CD4-positive, alpha-beta T cell (primary cell): ENCODE measurements at regions not wholly inside any gene's neighbourhood (a gene's known extent, or its start where the extent isn't known, plus 50 kb on each side); places are given as distances from the start of the nearest gene placed in this dataset.

Experiments
- ATAC-seq: fragments of 200-7000 bp; cut with Tn5 transposase; one replicate; pipeline ENCODE4 v1.10.0; 2022; ENCODE audit warnings: mild to moderate bottlenecking; ENCODE audit not compliant: poor library complexity
- CTCF ChIA-PET: fragments of 350-600 bp; sonication (Branson Sonifier 250); formaldehyde crosslinking; loops from one replicate; lab custom pipeline; 2021; ENCODE audit warnings: antibody characterized with exemption, inconsistent platforms; lab: Charles Lee
- POLR2A ChIA-PET: fragments of 350-600 bp; sonication (Branson Sonifier 250); formaldehyde crosslinking; loops from one replicate; lab custom pipeline; 2021; ENCODE audit warnings: antibody characterized with exemption, inconsistent platforms; lab: Charles Lee
- DNase-seq, 14 experiments: peaks; one replicate each; pipeline ENCODE4 v3.0.0-alpha.2; 2013 to 2020; ENCODE audit warnings: mixed read lengths in 2 of 14
- H3K27ac ChIP-seq, 2 donors: one replicate each; pipeline versions ENCODE4 v1.5.1 to v1.7.0; 2013; ENCODE audit warnings: low read length in 2 of 2, low read depth in 1 of 2, mild to moderate bottlenecking in 1 of 2
- H3K27me3 ChIP-seq, 2 experiments: 1 replicate in 1 of 2; 2 replicates in 1 of 2; pipeline versions ENCODE4 v1.6.1 to v1.7.0; 2013; ENCODE audit warnings: low read length in 2 of 2, control low read depth in 1 of 2, mild to moderate bottlenecking in 1 of 2, moderate library complexity in 1 of 2; ENCODE audit not compliant: insufficient read depth in 2 of 2, control insufficient read depth in 1 of 2
- H3K36me3 ChIP-seq: one replicate; pipeline ENCODE4 v1.6.1; 2013; ENCODE audit warnings: low read length, control low read depth; ENCODE audit not compliant: insufficient read depth
- H3K4me1 ChIP-seq: one replicate; pipeline ENCODE4 v1.6.1; 2013; ENCODE audit warnings: low read length, control low read depth; ENCODE audit not compliant: insufficient read depth
- H3K4me3 ChIP-seq: one replicate; pipeline ENCODE4 v1.5.1; 2013; ENCODE audit warnings: mild to moderate bottlenecking, low read length, moderate library complexity
- H3K9me3 ChIP-seq, 2 experiments: 1 replicate in 1 of 2; 2 replicates in 1 of 2; pipeline versions ENCODE4 v1.6.1 to v1.7.0; 2013; ENCODE audit warnings: low read length in 2 of 2, mild to moderate bottlenecking in 2 of 2, control low read depth in 1 of 2, moderate library complexity in 1 of 2; ENCODE audit not compliant: control insufficient read depth in 1 of 2, insufficient read depth in 1 of 2
- H3K27ac Mint-ChIP-seq: one replicate; pipeline ENCODE4 v1.8.0; 2020; ENCODE audit warnings: mixed read lengths
- H3K27me3 Mint-ChIP-seq: one replicate; pipeline ENCODE4 v1.8.0; 2021; ENCODE audit warnings: mixed read lengths
- H3K36me3 Mint-ChIP-seq: one replicate; pipeline ENCODE4 v1.8.0; 2021; ENCODE audit warnings: low read depth, mixed read lengths
- H3K4me1 Mint-ChIP-seq: one replicate; pipeline ENCODE4 v1.8.0; 2021; ENCODE audit warnings: low read depth, mixed read lengths
- H3K4me3 Mint-ChIP-seq: one replicate; pipeline ENCODE4 v1.8.0; 2020; ENCODE audit warnings: mild to moderate bottlenecking, mixed read lengths
- H3K9me3 Mint-ChIP-seq: one replicate; pipeline ENCODE4 v1.8.0; 2020; ENCODE audit warnings: mixed read lengths
- CTCF ChIP-seq: fragments of 200-600 bp; IDR thresholded peaks from one replicate; pipeline ENCODE4 v1.8.0; 2022; ENCODE audit warnings: antibody characterized with exemption, mild to moderate bottlenecking
- intact Hi-C, 2 experiments: fragments of 100-400 bp; cut with DNase I in 1 of 2; cut with micrococcal nuclease in 1 of 2; formaldehyde crosslinking; loops; one replicate each; pipeline versions ENCODE4 v1.15.1 to v1.9.0; 2023 to 2025; cut with DNase I, micrococcal nuclease

DNA sequence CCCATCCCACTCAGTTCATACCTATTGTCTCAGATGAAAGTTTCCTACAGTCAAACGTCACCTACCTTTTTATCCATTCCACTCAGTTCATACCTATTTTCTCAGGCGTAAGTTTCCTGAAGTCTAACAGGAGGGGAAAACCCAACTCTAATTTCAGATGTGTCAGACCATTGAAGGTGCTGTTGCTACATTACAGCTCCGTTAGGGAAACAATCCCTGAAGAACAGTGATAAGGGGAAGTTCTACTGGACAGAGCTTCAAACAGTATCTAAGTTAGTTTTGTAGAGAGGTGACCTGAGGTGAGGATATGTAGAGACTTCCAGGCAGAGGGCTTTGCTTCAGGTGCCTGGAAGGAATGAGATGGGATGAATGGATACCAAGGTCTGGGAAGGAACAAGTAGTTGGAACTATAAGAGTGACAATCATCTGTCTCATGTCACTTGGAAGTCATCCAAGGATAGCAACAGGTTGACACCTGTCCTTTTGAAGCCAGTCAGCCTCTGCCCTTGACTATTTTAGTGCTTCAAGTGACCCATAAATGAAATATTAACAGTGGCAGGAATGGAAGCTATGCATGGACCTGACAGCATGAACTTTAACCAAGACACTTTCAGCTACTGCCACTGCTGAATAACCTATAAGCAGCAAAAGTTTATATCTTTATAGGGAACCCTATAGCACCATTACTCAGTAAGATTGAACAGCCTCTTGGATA is 191.6 kb upstream of the MOCS1 start:
- Mint-ChIP-seq H3K9me3 (no peaks in the 10 kb centered on the region), H3K27ac (no peak overlapping the region), H3K4me1 (no peaks in the 10 kb centered on the region), H3K27me3 (no peaks in the 10 kb centered on the region), H3K36me3 (no peaks in the 10 kb centered on the region), H3K4me3 (no peak overlapping the region)
- ChIA-PET CTCF (no interaction called here), POLR2A (no interaction called here)
- H3K27me3 ChIP-seq = no peaks in the 10 kb centered on the region
- no peaks in the 10 kb centered on the region for H3K36me3 ChIP-seq
- H3K9me3 ChIP-seq = no peaks in the 10 kb centered on the region
- no peak overlapping the region for H3K4me3 ChIP-seq
- TF ChIP-seq CTCF = no peak
- DNase-seq (no peak), ATAC-seq (no peak)
- no peaks in the 10 kb centered on the region for H3K4me1 ChIP-seq
- H3K27ac ChIP-seq = no peak overlapping the region
- intact Hi-C loops = no loop called here

DNA sequence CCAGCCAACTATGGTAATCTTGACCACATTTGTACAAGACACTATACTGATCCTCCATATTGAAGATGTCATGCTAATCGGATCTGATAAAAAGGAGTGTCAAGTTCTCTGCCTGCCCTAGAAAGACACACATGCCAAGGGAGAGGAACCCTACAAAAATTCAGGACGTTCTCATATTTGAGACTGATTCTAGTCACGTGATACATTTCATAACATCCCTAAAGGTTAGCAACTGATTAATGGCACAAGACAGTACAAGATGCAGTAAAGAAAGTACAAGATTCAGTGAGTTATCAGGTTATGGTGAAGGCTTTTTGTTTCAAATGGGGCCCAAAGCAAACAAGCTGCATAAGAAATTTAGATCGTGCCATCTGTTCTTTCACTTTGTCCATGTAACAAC is 190.7 kb upstream of the MOCS1 start:
- ChIA-PET CTCF (no interaction called here), POLR2A (no interaction called here)
- Mint-ChIP-seq H3K9me3 (no peaks in the 10 kb centered on the region), H3K27me3 (no peaks in the 10 kb centered on the region), H3K4me3 (no peak overlapping the region), H3K4me1 (no peaks in the 10 kb centered on the region), H3K36me3 (no peaks in the 10 kb centered on the region), H3K27ac (no peak overlapping the region)
- H3K36me3 ChIP-seq = no peaks in the 10 kb centered on the region
- intact Hi-C loops = no loop called here
- H3K4me3 ChIP-seq = no peak overlapping the region
- no peak for TF ChIP-seq CTCF
- no peaks in the 10 kb centered on the region for H3K27me3 ChIP-seq
- DNase-seq = no peak
- no peaks in the 10 kb centered on the region for H3K4me1 ChIP-seq
- no peak for ATAC-seq
- H3K27ac ChIP-seq = no peak overlapping the region
- no peaks in the 10 kb centered on the region for H3K9me3 ChIP-seq

- Histone ChIP-seq H3K4me3 (no peak overlapping the region), H3K27me3 (peaks cover 0 to 6% of the 10 kb centered on the region in 2 experiments), H3K36me3 (no peaks in the 10 kb centered on the region), H3K27ac (no peak overlapping the region), H3K9me3 (no peaks in the 10 kb centered on the region), H3K4me1 (no peaks in the 10 kb centered on the region)
- no peaks in the 10 kb centered on the region for H3K9me3 Mint-ChIP-seq
- ChIA-PET POLR2A (no interaction called here), CTCF (no interaction called here)
- H3K4me3 Mint-ChIP-seq = no peak overlapping the region
- DNase-seq (no peak), ATAC-seq (no peak)
- intact Hi-C loops = loop anchor here in 1 of 2 experiments (10.0 kb wide), 1 partner anchor 702 kb away; no protein-coding TSS in a partner anchor
- H3K27me3 Mint-ChIP-seq = peaks cover 19% of the 10 kb centered on the region
- no peaks in the 10 kb centered on the region for H3K36me3 Mint-ChIP-seq
- no peak for TF ChIP-seq CTCF
- no peaks in the 10 kb centered on the region for H3K4me1 Mint-ChIP-seq
- no peak overlapping the region for H3K27ac Mint-ChIP-seq
Observed at GRCh38 chr6:40116832-40117231, 182.6 kb upstream of the MOCS1 start.
